A549 (cell line): ENCODE measurements at regions not wholly inside any gene's neighbourhood (a gene's known extent, or its start where the extent isn't known, plus 50 kb on each side); places are given as distances from the start of the nearest gene placed in this dataset.

Source experiments
- ATAC-seq, 2 experiments: fragments of 200-7000 bp in 1 of 2; fragments of >200 bp in 1 of 2; cut with Nextera tagmentation in 1 of 2; cut with Tn5 transposase in 1 of 2; 3 replicates each; pipeline versions ENCODE4 v1.8.0 to v1.9.1; 2018 to 2020; ENCODE audit warnings: mild to moderate bottlenecking in 1 of 2, moderate library complexity in 1 of 2
- CTCF ChIA-PET: fragments of 300-600 bp; sonication (Branson Sonifier 250); formaldehyde crosslinking; extraction: SDS; loops from one replicate; lab custom pipeline; 2021; ENCODE audit warnings: antibody characterized with exemption, inconsistent platforms; lab: Yijun Ruan, JAX
- POLR2A ChIA-PET: fragments of 350-600 bp; formaldehyde crosslinking; extraction: SDS; loops from one replicate; lab custom pipeline; 2021; ENCODE audit warnings: antibody characterized with exemption, inconsistent platforms; lab: Yijun Ruan, JAX
- DNase-seq, 2 experiments: peaks; one replicate each; pipeline versions ENCODE4 v3.0.0 to v3.0.0-alpha.2; 2011 to 2016; ENCODE audit warnings: low read depth in 1 of 2, low spot score in 1 of 2
- FAIRE-seq: peaks from 2 replicates; lab custom pipeline; 2011; peaks lifted over from hg19 to GRCh38; lab: Jason Lieb, UNC
- H3K27ac ChIP-seq, 2 experiments: fragments of >200 bp; sonication (Bioruptor Twin); formaldehyde crosslinking; 3 replicates each; pipeline ENCODE4 v1.5.1; 2016 to 2017
- H3K4me1 ChIP-seq: fragments of >200 bp; sonication (Bioruptor Twin); formaldehyde crosslinking; 3 replicates; pipeline ENCODE4 v1.6.1; 2016
- H3K4me2 ChIP-seq: fragments of >200 bp; sonication (Bioruptor Twin); formaldehyde crosslinking; 3 replicates; pipeline ENCODE4 v1.6.1; 2016
- H3K4me3 ChIP-seq: fragments of >200 bp; sonication (Bioruptor Twin); formaldehyde crosslinking; 3 replicates; pipeline ENCODE4 v1.5.1; 2016
- H3K9me3 ChIP-seq: fragments of >200 bp; sonication (Bioruptor Twin); formaldehyde crosslinking; 3 replicates; pipeline ENCODE4 v1.6.1; 2016
- CBX2 ChIP-seq: fragments of 200-600 bp; sonication (generic); IDR thresholded peaks from 2 replicates; pipeline ENCODE4 v1.6.1; 2016; ENCODE audit warnings: low read depth, mild to moderate bottlenecking, borderline replicate concordance
- CBX8 ChIP-seq: fragments of 200-600 bp; sonication (generic); IDR thresholded peaks from 2 replicates; pipeline ENCODE4 v1.6.1; 2016
- CHD2 ChIP-seq: fragments of 150-350 bp; IDR thresholded peaks from 2 replicates; pipeline ENCODE4 v1.6.1; 2014; ENCODE audit warnings: low read length; ENCODE audit not compliant: partially characterized antibody
- EHF ChIP-seq: fragments of 250-450 bp; sonication (Bioruptor Pico); IDR thresholded peaks from 2 replicates; pipeline ENCODE4 v1.5.0; 2020; ENCODE audit warnings: mild to moderate bottlenecking
- EP300 ChIP-seq, 2 experiments: fragments of >200 bp; sonication (Bioruptor Twin); formaldehyde crosslinking; IDR thresholded peaks; 2 replicates in 1 of 2; 3 replicates in 1 of 2; pipeline ENCODE4 v1.6.1; 2016 to 2017
- ESRRA ChIP-seq: fragments of 150-350 bp; IDR thresholded peaks from 2 replicates; pipeline ENCODE4 v1.6.1; 2014; ENCODE audit warnings: mild to moderate bottlenecking, low read length, borderline replicate concordance
- GATA3 ChIP-seq: IDR thresholded peaks from 2 replicates; pipeline ENCODE4 v1.6.1; 2012; ENCODE audit warnings: borderline replicate concordance
- HDAC2 ChIP-seq: fragments of 200-600 bp; sonication (generic); IDR thresholded peaks from 2 replicates; pipeline ENCODE4 v1.6.1; 2016
- HEYL ChIP-seq: fragments of 250-450 bp; sonication (Bioruptor Pico); IDR thresholded peaks from 2 replicates; pipeline ENCODE4 v1.8.0; 2021; ENCODE audit warnings: mild to moderate bottlenecking, moderate library complexity
- HOXA7 ChIP-seq: fragments of 250-450 bp; sonication (Bioruptor Pico); IDR thresholded peaks from 2 replicates; pipeline ENCODE4 v1.5.0; 2020; ENCODE audit warnings: mild to moderate bottlenecking, moderate library complexity
- HOXB13 ChIP-seq: fragments of 250-450 bp; sonication (Bioruptor Pico); IDR thresholded peaks from 2 replicates; pipeline ENCODE4 v1.5.0; 2020; ENCODE audit warnings: low read depth, mild to moderate bottlenecking, moderate library complexity
- JUNB ChIP-seq: fragments of >200 bp; sonication (Bioruptor Twin); formaldehyde crosslinking; IDR thresholded peaks from 2 replicates; pipeline ENCODE4 v1.6.1; 2016
- NFE2L2 ChIP-seq: fragments of 150-350 bp; conservative IDR thresholded peaks from 2 replicates; pipeline ENCODE4 v1.6.1; 2014; ENCODE audit warnings: low read length
- NR3C1 ChIP-seq: fragments of >200 bp; sonication (Bioruptor Twin); formaldehyde crosslinking; IDR thresholded peaks from 3 replicates; pipeline ENCODE4 v1.6.1; 2017
- RFX5 ChIP-seq: fragments of 450-650 bp; IDR thresholded peaks from 2 replicates; pipeline ENCODE4 v1.7.1; 2014; ENCODE audit warnings: antibody characterized with exemption, mild to moderate bottlenecking, moderate library complexity
- RNF2 ChIP-seq: fragments of 200-600 bp; sonication (generic); IDR thresholded peaks from 2 replicates; pipeline ENCODE4 v1.6.1; 2016; ENCODE audit warnings: low read depth, mild to moderate bottlenecking, antibody characterized with exemption, moderate library complexity, borderline replicate concordance
- SREBF2 ChIP-seq: fragments of 450-650 bp; IDR thresholded peaks from 2 replicates; pipeline ENCODE4 v1.6.1; 2014; ENCODE audit warnings: mild to moderate bottlenecking, moderate library complexity
- TFCP2L1 ChIP-seq: fragments of 250-450 bp; sonication (Bioruptor Pico); IDR thresholded peaks from 2 replicates; pipeline ENCODE4 v1.5.0; 2021; ENCODE audit warnings: mild to moderate bottlenecking
- WGBS: methylation state at CpG from one replicate; pipeline ENCODE4 v1.1.6; 2017; ENCODE audit errors: missing lambda C conversion rate; 5-methylcytosine and 5-hydroxymethylcytosine counted together
- TF ChIP-seq, protein P1 (sequence below): fragments of >200 bp; sonication (Bioruptor Twin); formaldehyde crosslinking; IDR thresholded peaks from 2 replicates; pipeline ENCODE4 v1.6.1; 2016
- TF ChIP-seq, protein P2 (sequence below): IDR thresholded peaks from 2 replicates; pipeline ENCODE4 v1.6.1; 2012
- TF ChIP-seq, protein P3 (sequence below): IDR thresholded peaks from 2 replicates; pipeline ENCODE4 v1.6.1; 2012; ENCODE audit warnings: low read depth, borderline replicate concordance
- TF ChIP-seq, protein P4 (sequence below): fragments of 250-450 bp; sonication (Bioruptor Pico); IDR thresholded peaks from 2 replicates; pipeline ENCODE4 v1.5.0; 2020; ENCODE audit warnings: low read depth, mild to moderate bottlenecking, moderate library complexity
- TF ChIP-seq, protein P5 (sequence below): fragments of 200-600 bp; sonication (generic); IDR thresholded peaks from 2 replicates; pipeline ENCODE4 v1.6.1; 2016; ENCODE audit warnings: antibody characterized with exemption, mild to moderate bottlenecking, moderate library complexity
- TF ChIP-seq, protein P6 (sequence below): fragments of >200 bp; sonication (Bioruptor Twin); formaldehyde crosslinking; IDR thresholded peaks from 3 replicates; pipeline ENCODE4 v1.5.1; 2016
- TF ChIP-seq, protein P7 (sequence below): IDR thresholded peaks from 2 replicates; pipeline ENCODE4 v1.6.1; 2012

DNA sequence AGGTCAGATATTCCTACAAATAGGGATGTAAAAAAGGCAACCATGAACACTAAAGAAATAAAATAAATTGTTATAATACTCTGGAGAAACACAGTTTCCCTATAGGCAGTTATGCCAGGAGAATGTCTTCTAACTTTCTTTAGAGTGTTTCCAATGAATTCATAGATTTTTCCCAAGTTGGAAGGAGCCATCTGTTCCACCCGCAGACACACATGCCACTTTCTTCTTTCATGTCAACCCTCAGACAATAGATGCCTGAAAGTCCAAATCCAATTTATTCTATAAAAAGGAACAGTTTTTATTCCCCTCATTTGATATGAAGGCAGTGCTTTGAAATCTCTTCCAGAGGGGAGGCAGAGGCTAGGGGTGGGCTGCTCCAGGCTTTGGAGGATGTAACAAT, 418.1 kb downstream of the ACTL7B start:
- no peak for TF ChIP-seq RNF2
- Histone ChIP-seq H3K27ac (no peak overlapping the region), H3K4me2 (no peak overlapping the region), H3K4me3 (no peak overlapping the region), H3K4me1 (no peaks in the 10 kb centered on the region), H3K9me3 (no peaks in the 10 kb centered on the region)
- ChIA-PET CTCF (no interaction called here), POLR2A (no interaction called here)
- ATAC-seq: no peak
- FAIRE-seq: no peak
- 100% methylated on average over 1 of the region's 1 CpG for WGBS
- DNase-seq: no peak

DNA sequence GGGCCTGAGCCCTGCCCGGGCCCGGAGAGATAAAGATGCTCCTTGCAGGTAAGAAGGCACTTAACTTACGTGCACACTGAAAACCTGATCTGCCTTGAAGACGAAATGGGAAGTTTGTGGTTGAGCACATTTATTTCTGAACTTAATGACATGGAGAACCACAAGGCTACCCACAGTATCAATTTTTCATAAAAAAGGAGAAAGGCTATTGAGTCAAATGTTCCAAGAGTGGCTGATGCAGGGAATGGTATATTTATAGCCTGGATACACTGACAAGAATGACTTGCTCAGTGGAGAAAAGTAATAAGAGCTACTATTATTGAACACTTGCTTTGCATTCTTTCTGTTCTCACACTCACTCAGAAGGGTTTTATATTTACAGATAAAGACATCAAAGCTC, 419.3 kb downstream of the ACTL7B start:
- FAIRE-seq (no peak), DNase-seq (no peak), ATAC-seq (no peak)
- WGBS: 77% methylated on average over 4 of the region's 4 CpGs
- Histone ChIP-seq H3K4me1 (no peaks in the 10 kb centered on the region), H3K4me3 (no peak overlapping the region), H3K4me2 (no peak overlapping the region), H3K9me3 (no peaks in the 10 kb centered on the region), H3K27ac (no peak overlapping the region)
- POLR2A ChIA-PET: no interaction called here
- CTCF ChIA-PET: no interaction called here
- TF ChIP-seq CBX2 (no peak), GATA3 (no peak), HEYL (no peak), NR3C1 (no peak), RFX5 (no peak), EP300 (IDR thresholded peaks at IDR 0.05) (no peak), RNF2 (no peak), EHF (CRISPR knock-in tag) (no peak), NFE2L2 (no peak), ESRRA (no peak)
- TF ChIP-seq, protein P1, sequence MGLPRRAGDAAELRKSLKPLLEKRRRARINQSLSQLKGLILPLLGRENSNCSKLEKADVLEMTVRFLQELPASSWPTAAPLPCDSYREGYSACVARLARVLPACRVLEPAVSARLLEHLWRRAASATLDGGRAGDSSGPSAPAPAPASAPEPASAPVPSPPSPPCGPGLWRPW: no peak
- TF ChIP-seq, protein P2, sequence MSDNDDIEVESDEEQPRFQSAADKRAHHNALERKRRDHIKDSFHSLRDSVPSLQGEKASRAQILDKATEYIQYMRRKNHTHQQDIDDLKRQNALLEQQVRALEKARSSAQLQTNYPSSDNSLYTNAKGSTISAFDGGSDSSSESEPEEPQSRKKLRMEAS: no peak
- TF ChIP-seq, protein P3, sequence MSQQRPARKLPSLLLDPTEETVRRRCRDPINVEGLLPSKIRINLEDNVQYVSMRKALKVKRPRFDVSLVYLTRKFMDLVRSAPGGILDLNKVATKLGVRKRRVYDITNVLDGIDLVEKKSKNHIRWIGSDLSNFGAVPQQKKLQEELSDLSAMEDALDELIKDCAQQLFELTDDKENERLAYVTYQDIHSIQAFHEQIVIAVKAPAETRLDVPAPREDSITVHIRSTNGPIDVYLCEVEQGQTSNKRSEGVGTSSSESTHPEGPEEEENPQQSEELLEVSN: no peak

DNA sequence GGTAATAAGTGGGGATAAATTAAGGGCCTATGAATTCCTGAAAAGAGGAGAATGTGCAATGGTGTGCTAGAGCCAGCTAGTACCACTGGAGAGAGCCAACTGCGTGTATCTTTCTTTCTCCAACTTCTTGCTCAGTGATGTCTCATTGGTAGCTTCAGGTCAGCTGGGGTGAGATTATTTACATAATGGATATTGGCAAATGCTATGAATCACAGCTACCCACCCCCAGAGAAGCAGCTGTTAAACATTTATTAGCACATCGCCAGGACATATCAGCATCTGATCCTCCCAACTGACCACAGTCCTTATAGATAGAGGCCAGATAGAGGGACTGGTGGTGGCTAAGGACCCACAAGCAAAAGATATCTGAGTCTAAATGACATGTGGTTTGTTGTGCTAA, 421.3 kb downstream of the ACTL7B start:
- no peak for ATAC-seq
- TF ChIP-seq GATA3 (no peak), CBX8 (no peak), SREBF2 (no peak), CHD2 (no peak), NR3C1 (no peak), HEYL (no peak), JUNB (no peak), HDAC2 (no peak), CBX2 (no peak), HOXA7 (CRISPR knock-in tag) (no peak), EP300 (IDR thresholded peaks at IDR 0.05) (no peak), HOXB13 (CRISPR knock-in tag) (no peak), RFX5 (no peak), TFCP2L1 (CRISPR knock-in tag) (no peak)
- TF ChIP-seq, protein P2: no peak
- TF ChIP-seq, protein P4, sequence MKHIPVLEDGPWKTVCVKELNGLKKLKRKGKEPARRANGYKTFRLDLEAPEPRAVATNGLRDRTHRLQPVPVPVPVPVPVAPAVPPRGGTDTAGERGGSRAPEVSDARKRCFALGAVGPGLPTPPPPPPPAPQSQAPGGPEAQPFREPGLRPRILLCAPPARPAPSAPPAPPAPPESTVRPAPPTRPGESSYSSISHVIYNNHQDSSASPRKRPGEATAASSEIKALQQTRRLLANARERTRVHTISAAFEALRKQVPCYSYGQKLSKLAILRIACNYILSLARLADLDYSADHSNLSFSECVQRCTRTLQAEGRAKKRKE (CRISPR knock-in tag): no peak
- TF ChIP-seq, protein P5, sequence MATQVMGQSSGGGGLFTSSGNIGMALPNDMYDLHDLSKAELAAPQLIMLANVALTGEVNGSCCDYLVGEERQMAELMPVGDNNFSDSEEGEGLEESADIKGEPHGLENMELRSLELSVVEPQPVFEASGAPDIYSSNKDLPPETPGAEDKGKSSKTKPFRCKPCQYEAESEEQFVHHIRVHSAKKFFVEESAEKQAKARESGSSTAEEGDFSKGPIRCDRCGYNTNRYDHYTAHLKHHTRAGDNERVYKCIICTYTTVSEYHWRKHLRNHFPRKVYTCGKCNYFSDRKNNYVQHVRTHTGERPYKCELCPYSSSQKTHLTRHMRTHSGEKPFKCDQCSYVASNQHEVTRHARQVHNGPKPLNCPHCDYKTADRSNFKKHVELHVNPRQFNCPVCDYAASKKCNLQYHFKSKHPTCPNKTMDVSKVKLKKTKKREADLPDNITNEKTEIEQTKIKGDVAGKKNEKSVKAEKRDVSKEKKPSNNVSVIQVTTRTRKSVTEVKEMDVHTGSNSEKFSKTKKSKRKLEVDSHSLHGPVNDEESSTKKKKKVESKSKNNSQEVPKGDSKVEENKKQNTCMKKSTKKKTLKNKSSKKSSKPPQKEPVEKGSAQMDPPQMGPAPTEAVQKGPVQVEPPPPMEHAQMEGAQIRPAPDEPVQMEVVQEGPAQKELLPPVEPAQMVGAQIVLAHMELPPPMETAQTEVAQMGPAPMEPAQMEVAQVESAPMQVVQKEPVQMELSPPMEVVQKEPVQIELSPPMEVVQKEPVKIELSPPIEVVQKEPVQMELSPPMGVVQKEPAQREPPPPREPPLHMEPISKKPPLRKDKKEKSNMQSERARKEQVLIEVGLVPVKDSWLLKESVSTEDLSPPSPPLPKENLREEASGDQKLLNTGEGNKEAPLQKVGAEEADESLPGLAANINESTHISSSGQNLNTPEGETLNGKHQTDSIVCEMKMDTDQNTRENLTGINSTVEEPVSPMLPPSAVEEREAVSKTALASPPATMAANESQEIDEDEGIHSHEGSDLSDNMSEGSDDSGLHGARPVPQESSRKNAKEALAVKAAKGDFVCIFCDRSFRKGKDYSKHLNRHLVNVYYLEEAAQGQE: no peak
- TF ChIP-seq, protein P6, sequence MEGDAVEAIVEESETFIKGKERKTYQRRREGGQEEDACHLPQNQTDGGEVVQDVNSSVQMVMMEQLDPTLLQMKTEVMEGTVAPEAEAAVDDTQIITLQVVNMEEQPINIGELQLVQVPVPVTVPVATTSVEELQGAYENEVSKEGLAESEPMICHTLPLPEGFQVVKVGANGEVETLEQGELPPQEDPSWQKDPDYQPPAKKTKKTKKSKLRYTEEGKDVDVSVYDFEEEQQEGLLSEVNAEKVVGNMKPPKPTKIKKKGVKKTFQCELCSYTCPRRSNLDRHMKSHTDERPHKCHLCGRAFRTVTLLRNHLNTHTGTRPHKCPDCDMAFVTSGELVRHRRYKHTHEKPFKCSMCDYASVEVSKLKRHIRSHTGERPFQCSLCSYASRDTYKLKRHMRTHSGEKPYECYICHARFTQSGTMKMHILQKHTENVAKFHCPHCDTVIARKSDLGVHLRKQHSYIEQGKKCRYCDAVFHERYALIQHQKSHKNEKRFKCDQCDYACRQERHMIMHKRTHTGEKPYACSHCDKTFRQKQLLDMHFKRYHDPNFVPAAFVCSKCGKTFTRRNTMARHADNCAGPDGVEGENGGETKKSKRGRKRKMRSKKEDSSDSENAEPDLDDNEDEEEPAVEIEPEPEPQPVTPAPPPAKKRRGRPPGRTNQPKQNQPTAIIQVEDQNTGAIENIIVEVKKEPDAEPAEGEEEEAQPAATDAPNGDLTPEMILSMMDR: no peak
- TF ChIP-seq, protein P7, sequence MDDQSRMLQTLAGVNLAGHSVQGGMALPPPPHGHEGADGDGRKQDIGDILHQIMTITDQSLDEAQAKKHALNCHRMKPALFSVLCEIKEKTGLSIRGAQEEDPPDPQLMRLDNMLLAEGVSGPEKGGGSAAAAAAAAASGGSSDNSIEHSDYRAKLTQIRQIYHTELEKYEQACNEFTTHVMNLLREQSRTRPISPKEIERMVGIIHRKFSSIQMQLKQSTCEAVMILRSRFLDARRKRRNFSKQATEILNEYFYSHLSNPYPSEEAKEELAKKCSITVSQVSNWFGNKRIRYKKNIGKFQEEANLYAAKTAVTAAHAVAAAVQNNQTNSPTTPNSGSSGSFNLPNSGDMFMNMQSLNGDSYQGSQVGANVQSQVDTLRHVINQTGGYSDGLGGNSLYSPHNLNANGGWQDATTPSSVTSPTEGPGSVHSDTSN: no peak
- Histone ChIP-seq H3K4me1 (no peaks in the 10 kb centered on the region), H3K27ac (no peak overlapping the region), H3K4me3 (no peak overlapping the region), H3K9me3 (peaks cover 7% of the 10 kb centered on the region; the same call in 1 of the 3 replicates), H3K4me2 (no peak overlapping the region)
- CTCF ChIA-PET: interaction anchor here (1.0 to 3.2 kb wide), 4 partner anchors 11 to 969 kb away, joined by 3 to 13 read pairs (median 3); no protein-coding TSS in a partner anchor
- POLR2A ChIA-PET: no interaction called here
- 68% methylated on average over 2 of the region's 2 CpGs for WGBS
- no peak for DNase-seq
- no peak for FAIRE-seq
